Limb (tissue), 2 donors: ENCODE measurements at regions not wholly inside any gene's neighbourhood (a gene's known extent, or its start where the extent isn't known, plus 50 kb on each side); places are given as distances from the start of the nearest gene placed in this dataset.

Experiments used
- DNase-seq, 2 donors: peaks; one replicate each; pipeline ENCODE4 v3.0.0-alpha.2; 2016; ENCODE audit errors: extremely low spot score in 2 of 2

- DNase-seq: no peak
These were observed 102.4 kb downstream of the EFNB2 start for GRCh38 chr13:106433066-106433465.

DNA sequence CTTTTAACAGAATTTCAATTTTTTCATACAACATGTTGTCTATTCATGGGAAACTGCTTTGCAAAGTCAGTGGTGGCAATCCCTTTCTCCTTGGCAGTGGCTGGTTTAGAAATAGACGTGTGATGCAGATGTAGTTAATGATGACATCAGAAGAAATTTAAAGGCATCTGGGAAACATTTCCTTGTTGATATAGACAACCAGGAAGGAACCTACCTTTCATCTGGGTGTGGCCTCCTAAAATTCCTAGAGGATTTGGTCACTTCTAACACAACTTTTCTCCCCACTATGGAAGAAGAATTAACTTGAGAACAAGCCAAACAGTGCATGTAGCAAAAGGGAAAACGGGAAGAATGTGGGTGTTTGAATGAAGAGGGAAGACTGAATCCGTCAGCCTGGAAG, 102.8 kb downstream of the EFNB2 start:
- no peak for DNase-seq

GRCh38 chr13:106426909-106427308, 108.6 kb downstream of the EFNB2 start:
- no peak for DNase-seq

GRCh38 chr13:106425661-106426060, 109.8 kb downstream of the EFNB2 start:
- DNase-seq: no peak

GRCh38 chr13:106424805-106425204, 110.7 kb downstream of the EFNB2 start:
- DNase-seq: no peak

- no peak for DNase-seq
These were observed 111.9 kb downstream of the EFNB2 start for GRCh38 chr13:106423530-106423929.

DNA sequence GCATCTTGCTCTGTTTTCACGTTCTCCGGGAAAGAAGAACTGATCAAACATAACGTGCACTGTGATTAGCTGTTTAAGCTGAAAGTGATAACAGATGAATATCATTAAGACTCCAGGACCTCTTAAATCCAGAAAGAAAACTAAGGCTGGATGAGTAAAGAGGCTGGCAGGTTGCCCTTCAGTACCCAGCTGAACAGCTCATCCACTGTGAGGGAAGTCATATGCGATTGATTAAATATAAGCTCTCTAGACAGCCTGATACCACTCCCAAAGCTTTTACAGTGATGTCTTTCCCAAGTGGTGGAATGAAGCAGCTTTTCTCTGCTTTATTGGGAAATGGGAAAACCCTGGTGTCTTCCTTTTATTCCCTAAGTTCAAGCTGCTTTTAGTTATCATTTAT, 116.9 kb downstream of the EFNB2 start:
- DNase-seq: peak in 1 of 2 donors; percentile 32

DNA sequence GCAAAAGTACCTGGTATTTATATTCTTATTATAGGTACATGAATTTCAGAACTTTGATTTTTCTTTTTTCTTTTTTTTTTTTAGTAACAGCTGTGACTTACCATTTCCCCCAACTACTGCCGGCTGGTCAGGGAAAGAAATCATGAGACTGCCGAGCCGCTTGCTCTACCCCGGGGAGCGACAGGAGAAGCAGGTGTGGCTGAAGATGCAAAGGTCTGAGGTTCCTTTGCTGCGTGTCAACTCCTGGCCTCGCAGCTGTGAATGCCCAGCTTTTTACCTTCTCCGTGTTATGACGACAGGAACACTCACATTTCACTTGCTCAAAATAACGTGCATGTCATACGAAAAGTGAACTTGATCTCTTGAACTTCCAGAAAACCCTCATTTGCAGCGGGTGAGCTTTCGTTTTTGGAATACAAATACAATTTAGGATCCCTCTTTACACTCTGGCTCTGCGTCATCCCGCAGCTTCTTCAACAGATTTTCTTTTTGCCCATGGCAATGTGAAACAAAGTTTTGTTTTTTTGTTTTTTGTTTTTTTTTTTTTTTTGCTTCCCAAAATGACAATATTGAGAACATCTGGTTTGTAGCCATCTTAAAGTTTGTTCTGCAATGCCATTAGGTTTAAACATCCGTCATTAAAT, 117.9 kb downstream of the EFNB2 start:
- peak in 1 of 2 donors; percentile 5 for DNase-seq

- no peak for DNase-seq
These were observed 118.8 kb downstream of the EFNB2 start for GRCh38 chr13:106416645-106417044.

DNA sequence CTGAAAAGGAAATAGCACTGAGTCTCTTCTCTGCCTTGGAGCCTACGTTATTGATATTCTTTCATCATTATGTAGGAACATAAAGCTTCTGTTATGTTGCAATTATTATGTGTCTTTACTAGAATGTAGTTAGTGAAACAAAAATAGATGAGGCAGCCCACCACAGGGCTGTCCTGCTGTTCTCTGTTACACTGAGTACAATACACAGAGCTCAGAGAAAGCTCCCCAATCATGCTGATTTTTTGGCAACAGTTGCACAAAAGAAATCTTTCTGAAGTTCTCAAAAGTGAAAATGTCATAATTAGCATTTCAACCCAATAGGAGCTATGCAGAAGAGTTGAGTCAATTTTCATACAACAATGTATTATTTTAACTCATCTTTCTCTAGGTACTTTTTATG, 119.5 kb downstream of the EFNB2 start:
- DNase-seq: peak in 1 of 2 donors; percentile 2

DNA sequence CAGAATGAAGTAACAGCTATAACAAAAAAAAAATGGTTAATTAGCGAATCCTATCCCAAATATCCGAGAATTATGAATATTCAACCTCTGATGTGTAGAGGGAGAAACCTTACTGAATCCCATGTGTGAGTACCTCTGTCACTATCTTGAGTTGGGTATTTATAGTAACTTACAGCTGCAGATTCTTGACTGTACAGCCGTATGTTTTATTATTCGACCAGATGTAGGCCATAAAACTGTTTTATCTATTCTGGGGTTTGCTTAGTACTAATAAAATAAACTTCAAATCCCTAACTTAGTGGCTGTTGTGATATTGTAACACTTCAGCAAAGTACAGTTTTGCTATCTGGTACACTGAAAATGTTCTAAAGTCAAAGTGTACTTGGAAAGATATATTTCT, 120.0 kb downstream of the EFNB2 start:
- peak in 1 of 2 donors; percentile 47 for DNase-seq

DNA sequence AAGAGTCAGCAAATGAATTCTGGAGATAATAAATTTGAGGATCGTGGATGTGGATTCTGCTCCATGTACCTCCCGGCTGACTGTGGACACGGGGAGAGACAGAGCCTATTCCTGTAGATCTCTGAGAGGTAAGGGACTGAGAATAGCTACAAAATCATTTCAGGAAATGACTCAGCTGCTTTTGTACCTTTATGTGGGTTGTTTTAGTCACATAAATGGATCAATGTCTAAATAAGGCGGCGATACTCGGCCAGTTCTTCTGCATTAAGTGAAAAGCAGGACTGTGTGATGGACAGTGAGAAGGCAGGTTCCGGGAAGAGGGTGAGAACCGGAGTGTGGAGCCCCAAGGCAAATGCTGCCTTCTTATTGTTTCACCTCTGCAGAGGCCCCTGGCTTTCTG, 128.1 kb downstream of the EFNB2 start:
- no peak for DNase-seq

- no peak for DNase-seq
These were observed 129.7 kb downstream of the EFNB2 start for GRCh38 chr13:106405731-106406130.

DNA sequence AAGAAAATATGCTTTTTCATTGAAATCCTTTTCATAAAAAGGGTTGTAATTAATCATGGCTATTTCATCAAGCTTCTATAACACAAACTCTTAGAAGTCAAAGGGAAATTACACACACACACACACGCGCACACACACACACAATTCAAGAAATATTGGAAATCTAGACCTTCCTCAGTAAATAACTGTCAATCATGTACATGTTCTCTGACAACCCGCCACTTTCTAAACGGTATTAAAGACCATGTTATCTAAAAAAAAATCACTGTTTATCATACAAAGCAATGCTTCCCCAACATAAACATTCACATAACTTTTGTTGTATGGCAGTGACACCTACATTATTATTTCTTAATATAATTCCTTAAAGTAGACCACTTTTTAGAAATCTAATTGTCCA, 132.2 kb downstream of the EFNB2 start:
- no peak for DNase-seq

- DNase-seq: no peak
These were observed 132.6 kb downstream of the EFNB2 start for GRCh38 chr13:106402866-106403265.

DNA sequence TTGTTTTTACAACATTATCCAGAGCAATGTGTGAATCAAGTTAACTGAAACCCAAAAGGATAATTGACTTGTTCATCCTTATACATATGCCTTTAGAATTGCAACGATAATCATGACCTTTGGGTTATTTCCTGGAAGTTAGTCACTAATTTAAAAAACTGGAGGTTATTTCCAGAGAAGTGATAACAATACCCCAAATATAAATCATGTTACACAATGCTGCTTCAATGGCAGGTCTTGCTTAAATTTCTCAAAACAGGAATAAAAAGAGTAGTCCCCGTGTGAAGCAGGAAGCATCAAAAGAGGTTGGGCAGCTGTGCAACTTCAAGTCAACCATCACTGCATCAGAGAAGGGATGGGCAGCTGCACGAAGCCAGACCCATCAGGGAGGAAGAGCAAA, 134.4 kb downstream of the EFNB2 start:
- DNase-seq: no peak

GRCh38 chr13:106400289-106400688, 135.2 kb downstream of the EFNB2 start:
- no peak for DNase-seq

GRCh38 chr13:106398289-106398688, 137.2 kb downstream of the EFNB2 start:
- DNase-seq: no peak

- no peak for DNase-seq
These were observed 141.7 kb downstream of the EFNB2 start for GRCh38 chr13:106393776-106394175.

DNA sequence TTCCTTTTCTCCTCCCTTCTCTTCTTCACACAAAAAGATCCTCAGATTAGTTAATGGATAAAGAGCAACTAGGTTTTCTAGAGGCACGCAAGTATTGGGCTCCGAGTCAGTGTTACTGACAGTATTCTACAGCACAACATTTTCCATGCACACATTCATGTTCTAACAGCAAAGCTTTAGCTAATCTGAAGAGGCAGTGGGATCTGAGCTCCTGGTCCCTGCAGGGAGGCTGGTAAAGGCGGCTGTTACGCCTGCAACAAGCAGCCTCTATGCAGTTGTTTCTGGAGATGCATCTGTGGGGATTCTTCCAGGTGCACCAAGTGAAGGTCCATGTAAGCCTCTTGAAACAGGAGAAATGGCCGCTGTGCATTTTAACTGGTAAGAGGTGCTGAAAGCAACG, 143.8 kb downstream of the EFNB2 start:
- DNase-seq: no peak

- DNase-seq: no peak
These were observed 144.2 kb downstream of the EFNB2 start for GRCh38 chr13:106391271-106391670.

DNA sequence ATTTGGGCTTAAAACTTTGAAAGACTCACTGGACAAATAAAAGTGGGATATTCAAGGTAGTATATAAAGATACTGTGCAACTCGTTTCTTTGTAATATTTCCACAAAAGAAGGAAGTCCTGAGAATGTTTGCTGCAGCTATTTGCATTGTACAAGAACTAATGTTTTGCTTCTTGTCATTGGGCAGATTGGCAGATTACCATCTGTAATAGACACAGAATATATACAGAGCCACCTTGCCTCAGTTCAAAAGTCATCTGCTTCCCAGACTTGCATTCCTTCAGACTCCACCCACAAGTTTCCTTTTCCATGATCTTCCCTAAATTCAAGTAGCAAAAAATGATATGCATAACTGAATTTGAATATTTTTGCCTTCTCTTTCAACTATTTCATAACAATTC, 145.1 kb downstream of the EFNB2 start:
- DNase-seq: no peak

DNA sequence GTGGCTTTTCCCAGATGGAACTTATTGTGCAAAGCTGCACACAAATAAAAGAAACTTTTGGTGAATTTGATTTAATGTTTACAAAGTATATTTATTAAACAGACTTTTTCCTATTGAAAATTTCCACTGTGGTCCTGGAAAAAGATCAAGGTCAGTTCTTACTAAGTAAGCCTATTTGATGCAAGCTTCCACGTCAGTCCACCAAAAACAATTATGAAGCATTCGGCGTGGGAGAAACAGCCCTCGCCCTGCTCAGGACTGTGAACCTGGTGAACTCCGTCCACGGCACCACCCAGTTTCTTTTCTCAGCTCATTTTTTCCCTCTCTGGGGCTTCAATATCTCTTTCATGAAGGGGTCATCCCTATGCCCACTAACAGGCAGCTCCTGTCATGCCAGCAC, 149.8 kb downstream of the EFNB2 start:
- no peak for DNase-seq

DNA sequence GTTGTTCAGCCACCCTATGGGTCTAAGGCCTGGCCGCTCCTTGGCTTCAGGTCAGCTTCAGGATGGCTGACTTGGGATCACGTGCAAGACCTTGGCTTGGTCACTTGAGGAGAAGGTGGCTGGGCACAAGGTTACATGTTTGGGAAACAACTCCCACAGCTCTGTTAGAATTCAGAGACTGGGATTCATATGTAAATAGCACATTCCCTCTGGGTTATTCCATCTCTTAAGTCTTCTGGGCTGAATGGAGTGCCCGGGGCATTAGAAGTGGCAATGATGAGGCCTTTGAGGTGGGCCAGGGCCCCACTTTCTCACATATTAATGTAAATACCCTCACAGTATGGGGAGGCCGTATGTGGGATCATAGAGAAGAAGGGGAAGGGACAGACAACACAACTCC, 150.9 kb downstream of the EFNB2 start:
- DNase-seq: no peak
